K562 (cell line): ENCODE measurements at regions not wholly inside any gene's neighbourhood (a gene's known extent, or its start where the extent isn't known, plus 50 kb on each side); places are given as distances from the start of the nearest gene placed in this dataset.

Experiments used
- ATAC-seq: fragments of 200-7000 bp; cut with Tn5 transposase; 3 replicates; pipeline ENCODE4 v1.9.1; 2020; ENCODE audit warnings: moderate library complexity
- BruUV-seq: library from RNA; stranded (reverse); fragments of 400-500 nt; replicated peaks from 2 replicates; lab custom pipeline; 2021; lab: Mats Ljungman, UMichigan
- CTCF ChIA-PET: fragments of 300-600 bp; formaldehyde crosslinking; extraction: SDS; loops from one replicate; lab custom pipeline; 2021; ENCODE audit warnings: low intra/inter-chr PET ratio; lab: Yijun Ruan, JAX
- POLR2A ChIA-PET: fragments of 300-600, 350-650 bp; sonication (Branson Sonifier 250); formaldehyde crosslinking; extraction: SDS; loops from one replicate; lab custom pipeline; 2021; ENCODE audit warnings: antibody characterized with exemption, inconsistent platforms; lab: Yijun Ruan, JAX
- DNase-seq, 4 experiments: peaks; one replicate each; pipeline versions ENCODE4 v3.0.0 to v3.0.0-alpha.2; 2011 to 2018; ENCODE audit warnings: low spot score in 3 of 4, mixed read lengths in 3 of 4; ENCODE audit errors: extremely low read depth in 1 of 4
- FAIRE-seq: peaks from 2 replicates; lab custom pipeline; 2011; peaks lifted over from hg19 to GRCh38; lab: Jason Lieb, UNC
- H2AFZ ChIP-seq: 2 replicates; pipeline ENCODE4 v1.6.0; 2011; ENCODE audit warnings: low read depth, low read length, control low read depth, inconsistent platforms
- H3K27ac ChIP-seq: fragments of 200-600 bp; 3 replicates; pipeline ENCODE4 v1.8.0; 2011; ENCODE audit warnings: low read depth, mild to moderate bottlenecking, control low read depth, inconsistent platforms, low read length, moderate library complexity, mixed read lengths; ENCODE audit errors: extremely low read depth
- H3K27me3 ChIP-seq, 2 experiments: fragments of 300-600 bp in 1 of 2; 2 replicates in 1 of 2; 3 replicates in 1 of 2; pipeline versions ENCODE4 v1.6.0 to v1.8.0; 2011; ENCODE audit warnings: inconsistent platforms in 2 of 2, low read length in 2 of 2, mild to moderate bottlenecking in 1 of 2, mixed read lengths in 1 of 2, moderate library complexity in 1 of 2; ENCODE audit not compliant: control insufficient read depth in 2 of 2, insufficient read depth in 2 of 2
- H3K36me3 ChIP-seq: fragments of 300-600 bp; 3 replicates; pipeline ENCODE4 v1.8.0; 2011; ENCODE audit warnings: mild to moderate bottlenecking, low read length, inconsistent platforms; ENCODE audit not compliant: control insufficient read depth, insufficient read depth
- H3K4me1 ChIP-seq, 2 experiments: fragments of 200-600 bp in 1 of 2; replicated peaks in 1 of 2; 2 replicates in 1 of 2; 3 replicates in 1 of 2; pipeline versions ENCODE4 v1.5.1 to v1.8.0; 2011; ENCODE audit warnings: inconsistent platforms in 2 of 2, low read length in 2 of 2, mild to moderate bottlenecking in 1 of 2, mixed read lengths in 1 of 2, moderate library complexity in 1 of 2; ENCODE audit not compliant: control insufficient read depth in 2 of 2, insufficient read depth in 2 of 2
- H3K4me2 ChIP-seq: 2 replicates; pipeline ENCODE4 v1.6.1; 2011; ENCODE audit warnings: low read length, control low read depth, inconsistent platforms, mixed read lengths; ENCODE audit not compliant: insufficient read depth
- H3K4me3 ChIP-seq: fragments of 200-600 bp; sonication (generic), shearing (Covaris generic); 2 replicates; pipeline ENCODE4 v1.5.1; 2016; ENCODE audit warnings: control low read depth, inconsistent platforms
- H3K79me2 ChIP-seq: fragments of 200-600 bp; 3 replicates; pipeline ENCODE4 v1.8.0; 2011; ENCODE audit warnings: low read length, inconsistent platforms; ENCODE audit not compliant: control insufficient read depth, insufficient read depth
- H3K9ac ChIP-seq, 2 experiments: 2 replicates each; pipeline versions ENCODE4 v1.6.0 to v1.6.1; 2011; ENCODE audit warnings: low read depth in 2 of 2, low read length in 2 of 2, control low read depth in 1 of 2, inconsistent platforms in 1 of 2, mild to moderate bottlenecking in 1 of 2, mixed read lengths in 1 of 2; ENCODE audit not compliant: insufficient read depth in 1 of 2
- H3K9me1 ChIP-seq: one replicate; pipeline ENCODE4 v1.6.0; 2011; ENCODE audit warnings: inconsistent platforms, mild to moderate bottlenecking, low read length, moderate library complexity; ENCODE audit not compliant: control insufficient read depth, insufficient read depth
- H3K9me3 ChIP-seq: replicated peaks from 2 replicates; pipeline ENCODE4 v1.5.1; 2011; ENCODE audit warnings: low read depth, low read length, inconsistent platforms; ENCODE audit not compliant: control insufficient read depth, insufficient read depth
- H4K20me1 ChIP-seq: replicated peaks from 2 replicates; pipeline ENCODE4 v1.6.1; 2011; ENCODE audit warnings: low read length, inconsistent platforms, mixed read lengths; ENCODE audit not compliant: control insufficient read depth, insufficient read depth
- ETS1 ChIP-seq: conservative IDR thresholded peaks from 2 replicates; pipeline ENCODE4 v1.6.1; 2011; ENCODE audit warnings: low read depth, mild to moderate bottlenecking, low read length; ENCODE audit not compliant: control insufficient read depth
- HLTF ChIP-seq: fragments of 450-650 bp; IDR thresholded peaks from 2 replicates; pipeline ENCODE4 v1.6.1; 2016
- KDM1A ChIP-seq, 2 experiments: fragments of 450-650 bp; IDR thresholded peaks; 2 replicates each; pipeline ENCODE4 v1.6.1; 2016; ENCODE audit warnings: mild to moderate bottlenecking in 2 of 2
- MYC ChIP-seq, 2 experiments: fragments of 250-450 bp in 1 of 2; sonication (Bioruptor Pico) in 1 of 2; IDR thresholded peaks; 2 replicates each; pipeline versions ENCODE4 v1.5.1 to v1.6.1; 2012 to 2021; ENCODE audit warnings: low read depth in 2 of 2, borderline replicate concordance in 1 of 2, improper control_type of control experiment in 1 of 2, low read length in 1 of 2, mild to moderate bottlenecking in 1 of 2, moderate library complexity in 1 of 2
- NCOA4 ChIP-seq: fragments of 450-650 bp; IDR thresholded peaks from 2 replicates; pipeline ENCODE4 v1.6.1; 2018; ENCODE audit warnings: mild to moderate bottlenecking; ENCODE audit not compliant: partially characterized antibody
- NR2C1 ChIP-seq, 2 experiments: fragments of 450-650 bp; IDR thresholded peaks; 2 replicates each; pipeline ENCODE4 v1.6.1; 2017; ENCODE audit warnings: mild to moderate bottlenecking in 2 of 2, antibody characterized with exemption in 1 of 2, inconsistent platforms in 1 of 2, missing compliant biosample characterization in 1 of 2, missing genetic modification characterization in 1 of 2
- RBBP5 ChIP-seq: fragments of 200-600 bp; sonication (generic); IDR thresholded peaks from 2 replicates; pipeline ENCODE4 v1.6.1; 2012; ENCODE audit warnings: borderline replicate concordance, mild to moderate bottlenecking, low read length, control low read depth, inconsistent platforms; ENCODE audit not compliant: insufficient read depth, poor library complexity, severe bottlenecking
- RUNX1 ChIP-seq: sonication (generic); IDR thresholded peaks from 2 replicates; pipeline ENCODE4 v1.6.1; 2016; ENCODE audit warnings: antibody characterized with exemption, low read depth
- SETDB1 ChIP-seq: IDR thresholded peaks from one replicate; pipeline ENCODE4 v1.6.1; 2012; ENCODE audit warnings: low read length, control low read depth, inconsistent platforms
- SRSF7 ChIP-seq: fragments of 200-400 bp; formaldehyde crosslinking; optimal IDR thresholded peaks from 2 replicates; pipeline ENCODE3; 2017; ENCODE audit warnings: mild to moderate bottlenecking, low read depth, low read length
- TAF1 ChIP-seq: IDR thresholded peaks from 2 replicates; pipeline ENCODE4 v1.6.1; 2011; ENCODE audit warnings: mild to moderate bottlenecking, low read length, moderate library complexity; ENCODE audit not compliant: insufficient read depth, control insufficient read depth, severe bottlenecking; ENCODE audit errors: extremely low read depth
- TCF7L2 ChIP-seq: fragments of 150-350 bp; IDR thresholded peaks from 2 replicates; pipeline ENCODE4 v1.6.1; 2016; ENCODE audit warnings: low read depth, mild to moderate bottlenecking, low read length, moderate library complexity
- ZNF280B ChIP-seq: fragments of 250-450 bp; sonication (Bioruptor Pico); IDR thresholded peaks from 2 replicates; pipeline ENCODE4 v1.5.1; 2021; ENCODE audit warnings: mild to moderate bottlenecking
- WGBS: fragments of 100-300 bp; shearing (Covaris generic); methylation state at CpG from one replicate; pipeline ENCODE4 v1.1.6; 2016; ENCODE audit warnings: low coverage, mixed read lengths; ENCODE audit not compliant: insufficient coverage; ENCODE audit errors: missing lambda C conversion rate; 5-methylcytosine and 5-hydroxymethylcytosine counted together
- in situ Hi-C: fragments of 300-500 bp; cut with MboI; formaldehyde crosslinking; loops from 4 replicates; pipeline ENCODE4 v1.15.0; 2018; ENCODE audit warnings: inconsistent platforms, mixed read lengths
- intact Hi-C: fragments of 100-400 bp; cut with micrococcal nuclease; formaldehyde crosslinking; loops from 2 replicates; pipeline ENCODE4 v1.14.2; 2022

DNA sequence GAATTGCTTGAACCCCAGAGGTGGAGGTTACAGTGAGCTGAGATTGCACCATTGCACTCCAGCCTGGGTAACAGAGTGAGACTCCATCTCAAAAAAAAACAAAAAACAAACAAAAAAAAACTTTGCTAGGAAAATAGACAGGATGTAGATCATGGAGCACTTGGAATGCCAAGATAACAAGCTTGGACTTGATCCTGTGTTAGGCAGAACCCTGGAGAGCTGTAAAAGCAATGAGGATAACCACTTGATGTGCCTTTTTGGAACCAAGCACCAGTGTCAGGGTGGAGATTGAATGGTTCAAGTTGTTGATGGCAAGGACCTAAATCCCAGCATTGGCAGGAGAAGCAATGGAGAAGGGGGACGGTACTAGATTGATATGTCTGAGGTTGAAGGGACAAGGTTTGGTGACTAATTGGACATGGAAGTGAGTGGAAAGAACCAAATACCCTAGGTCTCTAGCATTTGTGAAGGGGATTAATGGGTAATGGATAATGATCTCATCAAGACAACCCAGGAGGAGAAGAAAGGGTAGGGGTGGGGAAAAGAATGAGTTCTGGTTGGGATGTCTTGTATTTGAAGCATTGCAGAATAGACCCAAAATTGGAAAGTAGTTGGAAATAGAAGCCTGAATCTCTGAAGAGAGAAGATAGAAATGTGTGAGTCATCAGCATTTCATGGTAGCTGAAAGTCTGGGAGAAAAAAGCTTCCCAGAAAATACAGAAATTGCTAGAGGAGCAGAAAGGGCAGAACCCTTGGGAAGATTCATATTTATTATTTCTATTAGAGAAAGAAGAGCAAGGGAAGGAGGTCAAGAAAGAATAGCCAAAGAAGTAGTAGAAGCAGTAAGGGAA lies 176.7 kb downstream of the NUAK1 start (continued):
- TF ChIP-seq TAF1 (no peak), MYC (IDR thresholded peaks at IDR 0.05; ENCODE audit: low read depth, low read length) (no peak), MYC (CRISPR knock-in tag; IDR thresholded peaks at IDR 0.05; ENCODE audit: borderline replicate concordance, low read depth) (no peak), RUNX1 (no peak), KDM1A (IDR thresholded peaks at IDR 0.05) (no peak), HLTF (no peak), SETDB1 (no peak), NCOA4 (no peak)

GRCh38 chr12:105967038-105967776 lies 171.5 kb downstream of the NUAK1 start:
- Histone ChIP-seq H2AFZ (no peak overlapping the region), H3K4me2 (no peak overlapping the region), H3K27ac (no peak overlapping the region), H3K4me3 (no peak overlapping the region), H3K27me3 (no peaks in the 10 kb centered on the region), H3K36me3 (no peaks in the 10 kb centered on the region), H3K9me1 (no peaks in the 10 kb centered on the region), H3K9me3 (no peaks in the 10 kb centered on the region), H3K9ac (no peak overlapping the region), H4K20me1 (no peaks in the 10 kb centered on the region), H3K4me1 (no peaks in the 10 kb centered on the region), H3K79me2 (no peaks in the 10 kb centered on the region)
- WGBS, result 18% methylated on average over 5 of the region's 5 CpGs
- in situ Hi-C loops (no loop called here), intact Hi-C loops (no loop called here)
- ChIA-PET POLR2A (interaction anchor here (1.0 kb wide), 1 partner anchor 10 kb away, joined by 3 read pairs; no protein-coding TSS in a partner anchor), CTCF (no interaction called here)
- FAIRE-seq, result no peak
- BruUV-seq, result no TSS peak
- DNase-seq, result no peak
- ATAC-seq, result no peak
- no peak for TF ChIP-seq TCF7L2
- no peak for TF ChIP-seq RBBP5
- TF ChIP-seq SRSF7, result no peak
- TF ChIP-seq ZNF280B, result no peak
- TF ChIP-seq ETS1, result no peak
- no peak for TF ChIP-seq NR2C1 (IDR thresholded peaks at IDR 0.05)
- TF ChIP-seq NR2C1 (tag; IDR thresholded peaks at IDR 0.05), result no peak
